HG03439 (cell line): ENCODE measurements at regions not wholly inside any gene's neighbourhood (a gene's known extent, or its start where the extent isn't known, plus 50 kb on each side); places are given as distances from the start of the nearest gene placed in this dataset.

Source experiments
- ATAC-seq: cut with Tn5 transposase; IDR thresholded peaks from one replicate; pipeline ENCODE4 v1.9.1; 2021; ENCODE audit warnings: mild to moderate bottlenecking, moderate library complexity; ENCODE audit not compliant: unreplicated experiment

- ATAC-seq, result no peak
Observed at GRCh38 chr6:6834356-6835222, 246.1 kb downstream of the LY86 start.

- no peak for ATAC-seq
Observed at GRCh38 chr6:6835223-6835503, 246.6 kb downstream of the LY86 start.

- ATAC-seq, result no peak
Observed at GRCh38 chr6:6836609-6837406, 248.3 kb downstream of the LY86 start.

GRCh38 chr6:6837541-6838080 lies 249.1 kb downstream of the LY86 start:
- ATAC-seq, result no peak

- ATAC-seq, result no peak
Observed at GRCh38 chr6:6840831-6841291, 252.3 kb downstream of the LY86 start.

- ATAC-seq, result no peak
Observed at GRCh38 chr6:6841571-6841970, 253.1 kb downstream of the LY86 start.

GRCh38 chr6:6842291-6842690 lies 253.8 kb downstream of the LY86 start:
- ATAC-seq, result no peak

- ATAC-seq, result no peak
Observed at GRCh38 chr6:6843057-6843627, 254.6 kb downstream of the LY86 start.

- no peak for ATAC-seq
Observed at GRCh38 chr6:6843777-6844176, 255.3 kb downstream of the LY86 start.

- no peak for ATAC-seq
Observed at GRCh38 chr6:6844530-6844929, 256.0 kb downstream of the LY86 start.

GRCh38 chr6:6845603-6846002 lies 257.1 kb downstream of the LY86 start:
- ATAC-seq, result no peak

- no peak for ATAC-seq
Observed at GRCh38 chr6:6847591-6847990, 259.1 kb downstream of the LY86 start.

- ATAC-seq, result no peak
Observed at GRCh38 chr6:6851059-6851948, 256.5 kb upstream of the RREB1 start.

- no peak for ATAC-seq
Observed at GRCh38 chr6:6851949-6852261, 255.9 kb upstream of the RREB1 start.

GRCh38 chr6:6856538-6857523 lies 250.9 kb upstream of the RREB1 start:
- ATAC-seq, result peak; percentile 79

GRCh38 chr6:6857528-6857927 lies 250.2 kb upstream of the RREB1 start:
- ATAC-seq, result no peak

- no peak for ATAC-seq
Observed at GRCh38 chr6:6858533-6858982, 249.2 kb upstream of the RREB1 start.

GRCh38 chr6:6859105-6859504 lies 248.7 kb upstream of the RREB1 start:
- ATAC-seq, result no peak

GRCh38 chr6:6859722-6860121 lies 248.0 kb upstream of the RREB1 start:
- ATAC-seq, result no peak
